WTC11 (cell line): ENCODE measurements at regions not wholly inside any gene's neighbourhood (a gene's known extent, or its start where the extent isn't known, plus 50 kb on each side); places are given as distances from the start of the nearest gene placed in this dataset.

Source experiments
- ATAC-seq: fragments of 200-7000 bp; cut with Tn5 transposase; 2 replicates; pipeline ENCODE4 v1.10.0; 2021; ENCODE audit warnings: mild to moderate bottlenecking, moderate library complexity
- CTCF ChIA-PET: fragments of 300-600 bp; sonication (Branson Sonifier 250); formaldehyde crosslinking; loops from one replicate; lab custom pipeline; 2021; ENCODE audit warnings: antibody characterized with exemption; lab: Charles Lee
- POLR2A ChIA-PET: fragments of 350-600 bp; sonication (Branson Sonifier 250); formaldehyde crosslinking; loops from one replicate; lab custom pipeline; 2021; ENCODE audit warnings: antibody characterized with exemption; lab: Charles Lee
- DNase-seq: peaks from one replicate; pipeline ENCODE4 v3.0.0; 2021; ENCODE audit warnings: low spot score
- H3K27ac Mint-ChIP-seq: 2 replicates; pipeline ENCODE4 v1.8.0; 2021; ENCODE audit warnings: mixed read lengths
- H3K27me3 Mint-ChIP-seq: 2 replicates; pipeline ENCODE4 v1.8.0; 2021; ENCODE audit warnings: low read depth, mild to moderate bottlenecking, moderate library complexity, mixed read lengths
- H3K36me3 Mint-ChIP-seq: 2 replicates; pipeline ENCODE4 v1.8.0; 2021; ENCODE audit warnings: mixed read lengths
- H3K4me1 Mint-ChIP-seq: 2 replicates; pipeline ENCODE4 v1.8.0; 2022; ENCODE audit warnings: mixed read lengths
- H3K4me3 Mint-ChIP-seq: 2 replicates; pipeline ENCODE4 v1.8.0; 2021; ENCODE audit warnings: mild to moderate bottlenecking, moderate library complexity, mixed read lengths
- H3K9me3 Mint-ChIP-seq: 2 replicates; pipeline ENCODE4 v1.8.0; 2021; ENCODE audit warnings: mixed read lengths
- CREB1 ChIP-seq: sonication (generic); formaldehyde crosslinking; IDR thresholded peaks from 2 replicates; pipeline ENCODE4 v1.8.0; 2023; ENCODE audit warnings: mild to moderate bottlenecking, missing genetic modification reagents
- ETV6 ChIP-seq: sonication (generic); formaldehyde crosslinking; IDR thresholded peaks from 2 replicates; pipeline ENCODE4 v1.8.1; 2022; ENCODE audit warnings: mild to moderate bottlenecking, missing genetic modification reagents
- FOXJ3 ChIP-seq: sonication (generic); formaldehyde crosslinking; IDR thresholded peaks from 2 replicates; pipeline ENCODE4 v1.9.0; 2021; ENCODE audit warnings: missing genetic modification reagents, mild to moderate bottlenecking, borderline replicate concordance
- GRHL2 ChIP-seq: fragments of 250-450 bp; sonication (Bioruptor Pico); IDR thresholded peaks from 2 replicates; pipeline ENCODE4 v1.8.0; 2022; ENCODE audit warnings: mild to moderate bottlenecking, moderate library complexity; ENCODE audit not compliant: insufficient replicate concordance, severe bottlenecking
- MYBL2 ChIP-seq: sonication (generic); formaldehyde crosslinking; IDR thresholded peaks from 2 replicates; pipeline ENCODE4 v1.8.1; 2023; ENCODE audit warnings: mild to moderate bottlenecking, moderate library complexity, missing genetic modification reagents
- OVOL2 ChIP-seq: fragments of 250-450 bp; sonication (Bioruptor Pico); IDR thresholded peaks from 2 replicates; pipeline ENCODE4 v1.9.0; 2021; ENCODE audit warnings: mild to moderate bottlenecking, borderline replicate concordance
- SMAD3 ChIP-seq: sonication (generic); formaldehyde crosslinking; IDR thresholded peaks from 2 replicates; pipeline ENCODE4 v1.8.0; 2022; ENCODE audit warnings: missing genetic modification reagents, mild to moderate bottlenecking, borderline replicate concordance
- TEAD1 ChIP-seq: sonication (generic); formaldehyde crosslinking; IDR thresholded peaks from 2 replicates; pipeline ENCODE4 v1.8.0; 2022; ENCODE audit warnings: mild to moderate bottlenecking, missing genetic modification reagents
- ZBTB21 ChIP-seq: sonication (generic); formaldehyde crosslinking; IDR thresholded peaks from 2 replicates; pipeline ENCODE4 v1.8.1; 2023; ENCODE audit warnings: mild to moderate bottlenecking, missing genetic modification reagents, borderline replicate concordance
- ZNF121 ChIP-seq: sonication (generic); formaldehyde crosslinking; IDR thresholded peaks from 2 replicates; pipeline ENCODE4 v1.8.0; 2023; ENCODE audit warnings: missing genetic modification reagents
- ZNF232 ChIP-seq: sonication (generic); formaldehyde crosslinking; IDR thresholded peaks from 2 replicates; pipeline ENCODE4 v1.8.0; 2022; ENCODE audit warnings: mild to moderate bottlenecking, missing genetic modification reagents
- TF ChIP-seq, protein P1 (sequence below): fragments of 250-450 bp; sonication (Bioruptor Pico); IDR thresholded peaks from 2 replicates; pipeline ENCODE4 v1.9.0; 2021; ENCODE audit warnings: mild to moderate bottlenecking, borderline replicate concordance
- TF ChIP-seq, protein P2 (sequence below): fragments of 250-450 bp; sonication (Bioruptor Pico); conservative IDR thresholded peaks from 2 replicates; pipeline ENCODE4 v1.9.0; 2021; ENCODE audit warnings: mild to moderate bottlenecking
- TF ChIP-seq, protein P3 (sequence below): sonication (generic); formaldehyde crosslinking; IDR thresholded peaks from 2 replicates; pipeline ENCODE4 v1.8.1; 2023; ENCODE audit warnings: mild to moderate bottlenecking, missing genetic modification reagents, moderate library complexity
- TF ChIP-seq, protein P4 (sequence below): sonication (generic); formaldehyde crosslinking; IDR thresholded peaks from 2 replicates; pipeline ENCODE4 v1.8.1; 2023; ENCODE audit warnings: mild to moderate bottlenecking, missing genetic modification reagents

DNA sequence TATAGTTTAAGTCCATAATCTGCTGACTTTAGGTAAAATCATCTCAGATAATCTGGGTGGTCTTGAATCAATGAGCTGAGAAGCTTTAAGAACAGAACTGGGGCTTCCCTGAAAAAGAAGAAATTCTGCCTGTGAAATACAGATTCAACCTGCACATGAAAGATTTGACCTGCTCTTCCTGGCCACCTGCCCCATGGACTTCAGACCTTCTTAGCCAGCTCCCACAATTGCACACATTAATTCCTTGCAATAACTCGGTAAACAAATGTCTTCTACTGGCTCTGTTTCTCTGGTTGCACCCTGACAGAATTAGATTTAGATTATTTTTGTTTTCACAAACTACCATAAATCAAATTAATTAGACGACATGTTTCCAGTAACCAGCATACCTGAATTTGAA, 2117.9 kb upstream of the C9orf72 start:
- H3K4me1 Mint-ChIP-seq: peaks cover 3% of the 10 kb centered on the region; the same call in 1 of the 2 replicates
- TF ChIP-seq TEAD1 (CRISPR knock-in tag): no peak
- TF ChIP-seq ZBTB21 (CRISPR knock-in tag): no peak
- no peak for TF ChIP-seq MYBL2 (CRISPR knock-in tag)
- no peak for TF ChIP-seq OVOL2
- ChIA-PET POLR2A (no interaction called here), CTCF (no interaction called here)
- no peak overlapping the region for H3K4me3 Mint-ChIP-seq
- H3K9me3 Mint-ChIP-seq: peaks cover 4% of the 10 kb centered on the region
- DNase-seq (no peak), ATAC-seq (no peak)
- no peaks in the 10 kb centered on the region for H3K27me3 Mint-ChIP-seq
- no peaks in the 10 kb centered on the region for H3K36me3 Mint-ChIP-seq
- H3K27ac Mint-ChIP-seq: no peak overlapping the region

DNA sequence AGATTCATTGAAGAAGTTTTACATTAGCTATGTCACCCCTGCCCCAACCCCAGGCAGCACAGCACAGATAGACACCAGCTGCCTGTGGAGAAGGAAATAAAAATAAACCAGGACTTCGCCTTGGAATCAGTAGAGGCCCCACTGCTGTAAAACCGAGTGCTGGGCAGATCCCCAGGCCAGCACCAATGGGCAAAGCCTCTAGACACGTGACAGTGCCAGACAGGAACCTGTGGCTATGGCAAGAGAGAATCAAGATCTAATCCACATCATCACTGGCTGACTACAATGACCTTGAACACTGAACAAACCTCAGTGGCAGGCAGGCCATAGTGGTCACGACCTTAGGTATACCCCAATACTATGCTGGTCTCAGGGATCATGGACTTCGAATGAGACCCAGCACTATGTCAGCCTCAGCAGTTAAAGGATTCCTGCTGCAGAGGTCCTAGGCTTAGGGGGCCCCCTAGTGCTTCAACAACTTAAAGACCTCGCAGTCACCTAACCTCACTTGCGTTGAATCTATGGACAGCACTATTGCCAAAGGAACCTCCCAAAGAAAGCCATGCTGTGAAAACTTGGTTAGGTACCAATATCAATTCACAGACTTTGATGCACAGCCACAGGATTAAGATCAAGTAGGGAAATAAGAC, 2118.6 kb upstream of the C9orf72 start:
- DNase-seq: peak; percentile 69
- CTCF ChIA-PET: no interaction called here
- Mint-ChIP-seq H3K36me3 (no peaks in the 10 kb centered on the region), H3K4me3 (no peak overlapping the region), H3K4me1 (peaks cover 3% of the 10 kb centered on the region; the same call in 1 of the 2 replicates), H3K27ac (no peak overlapping the region), H3K9me3 (peaks cover 4% of the 10 kb centered on the region), H3K27me3 (no peaks in the 10 kb centered on the region)
- ATAC-seq: peak; percentile 100
- TF ChIP-seq FOXJ3 (CRISPR knock-in tag): no peak
- TF ChIP-seq ETV6 (CRISPR knock-in tag): peak; percentile 52; the same call in 1 of the 2 replicates
- TF ChIP-seq ZNF121 (CRISPR knock-in tag): no peak
- POLR2A ChIA-PET: no interaction called here

DNA sequence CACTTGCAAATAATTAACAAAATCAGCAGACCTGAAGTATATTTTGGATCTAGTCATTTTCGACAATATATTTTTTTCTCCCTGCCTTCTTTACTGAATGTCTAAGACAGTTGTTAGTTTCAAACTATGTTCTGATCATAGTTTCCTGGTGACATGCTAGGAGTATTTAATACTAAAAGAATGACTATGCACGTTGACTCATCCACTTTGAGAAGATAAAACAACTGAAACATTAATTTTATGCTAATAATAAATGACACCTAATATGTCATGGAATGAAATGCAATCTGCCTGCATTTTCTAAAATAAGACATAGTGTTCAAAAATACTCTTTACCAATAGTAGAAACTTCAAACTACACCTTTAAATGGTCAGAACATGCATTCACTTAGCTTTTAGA, 2123.7 kb upstream of the C9orf72 start:
- no peaks in the 10 kb centered on the region for H3K4me1 Mint-ChIP-seq
- ChIA-PET CTCF (no interaction called here), POLR2A (no interaction called here)
- ATAC-seq: no peak
- TF ChIP-seq, protein P1, sequence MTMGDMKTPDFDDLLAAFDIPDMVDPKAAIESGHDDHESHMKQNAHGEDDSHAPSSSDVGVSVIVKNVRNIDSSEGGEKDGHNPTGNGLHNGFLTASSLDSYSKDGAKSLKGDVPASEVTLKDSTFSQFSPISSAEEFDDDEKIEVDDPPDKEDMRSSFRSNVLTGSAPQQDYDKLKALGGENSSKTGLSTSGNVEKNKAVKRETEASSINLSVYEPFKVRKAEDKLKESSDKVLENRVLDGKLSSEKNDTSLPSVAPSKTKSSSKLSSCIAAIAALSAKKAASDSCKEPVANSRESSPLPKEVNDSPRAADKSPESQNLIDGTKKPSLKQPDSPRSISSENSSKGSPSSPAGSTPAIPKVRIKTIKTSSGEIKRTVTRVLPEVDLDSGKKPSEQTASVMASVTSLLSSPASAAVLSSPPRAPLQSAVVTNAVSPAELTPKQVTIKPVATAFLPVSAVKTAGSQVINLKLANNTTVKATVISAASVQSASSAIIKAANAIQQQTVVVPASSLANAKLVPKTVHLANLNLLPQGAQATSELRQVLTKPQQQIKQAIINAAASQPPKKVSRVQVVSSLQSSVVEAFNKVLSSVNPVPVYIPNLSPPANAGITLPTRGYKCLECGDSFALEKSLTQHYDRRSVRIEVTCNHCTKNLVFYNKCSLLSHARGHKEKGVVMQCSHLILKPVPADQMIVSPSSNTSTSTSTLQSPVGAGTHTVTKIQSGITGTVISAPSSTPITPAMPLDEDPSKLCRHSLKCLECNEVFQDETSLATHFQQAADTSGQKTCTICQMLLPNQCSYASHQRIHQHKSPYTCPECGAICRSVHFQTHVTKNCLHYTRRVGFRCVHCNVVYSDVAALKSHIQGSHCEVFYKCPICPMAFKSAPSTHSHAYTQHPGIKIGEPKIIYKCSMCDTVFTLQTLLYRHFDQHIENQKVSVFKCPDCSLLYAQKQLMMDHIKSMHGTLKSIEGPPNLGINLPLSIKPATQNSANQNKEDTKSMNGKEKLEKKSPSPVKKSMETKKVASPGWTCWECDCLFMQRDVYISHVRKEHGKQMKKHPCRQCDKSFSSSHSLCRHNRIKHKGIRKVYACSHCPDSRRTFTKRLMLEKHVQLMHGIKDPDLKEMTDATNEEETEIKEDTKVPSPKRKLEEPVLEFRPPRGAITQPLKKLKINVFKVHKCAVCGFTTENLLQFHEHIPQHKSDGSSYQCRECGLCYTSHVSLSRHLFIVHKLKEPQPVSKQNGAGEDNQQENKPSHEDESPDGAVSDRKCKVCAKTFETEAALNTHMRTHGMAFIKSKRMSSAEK (CRISPR knock-in tag): no peak
- TF ChIP-seq GRHL2 (CRISPR knock-in tag): no peak
- TF ChIP-seq ZBTB21 (CRISPR knock-in tag): no peak
- TF ChIP-seq ZNF121 (CRISPR knock-in tag): no peak
- no peak for TF ChIP-seq ZNF232 (CRISPR knock-in tag)
- no peak for TF ChIP-seq ETV6 (CRISPR knock-in tag)
- no peak for DNase-seq
- no peaks in the 10 kb centered on the region for H3K36me3 Mint-ChIP-seq
- no peaks in the 10 kb centered on the region for H3K27me3 Mint-ChIP-seq
- H3K27ac Mint-ChIP-seq: no peak overlapping the region
- peaks cover 4% of the 10 kb centered on the region for H3K9me3 Mint-ChIP-seq
- H3K4me3 Mint-ChIP-seq: no peak overlapping the region

DNA sequence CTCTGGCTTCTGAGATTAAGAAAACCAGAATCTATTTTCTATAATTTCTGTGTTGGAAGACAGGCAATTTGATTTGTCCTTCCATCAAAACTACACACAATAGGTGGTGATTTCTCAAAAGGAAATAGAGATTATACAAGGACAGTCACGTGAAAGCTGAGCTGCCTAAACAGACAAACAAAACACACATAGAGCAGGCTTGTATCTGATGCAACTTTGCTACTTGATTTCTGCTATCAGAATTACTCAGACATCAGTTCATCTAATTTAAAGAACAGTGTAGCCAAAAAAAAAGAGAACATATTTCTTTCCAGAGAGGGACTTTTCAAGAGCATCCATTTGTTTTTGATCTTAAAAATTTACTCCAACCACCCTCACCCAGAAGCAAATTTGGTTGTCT, 2128.3 kb upstream of the C9orf72 start:
- Mint-ChIP-seq H3K9me3 (no peaks in the 10 kb centered on the region), H3K27ac (no peak overlapping the region), H3K4me1 (no peaks in the 10 kb centered on the region), H3K36me3 (no peaks in the 10 kb centered on the region), H3K27me3 (no peaks in the 10 kb centered on the region), H3K4me3 (no peak overlapping the region)
- ChIA-PET CTCF (no interaction called here), POLR2A (no interaction called here)
- ATAC-seq (no peak), DNase-seq (no peak)
- no peak for TF ChIP-seq GRHL2 (CRISPR knock-in tag)
- no peak for TF ChIP-seq CREB1 (CRISPR knock-in tag)
- TF ChIP-seq, protein P2, sequence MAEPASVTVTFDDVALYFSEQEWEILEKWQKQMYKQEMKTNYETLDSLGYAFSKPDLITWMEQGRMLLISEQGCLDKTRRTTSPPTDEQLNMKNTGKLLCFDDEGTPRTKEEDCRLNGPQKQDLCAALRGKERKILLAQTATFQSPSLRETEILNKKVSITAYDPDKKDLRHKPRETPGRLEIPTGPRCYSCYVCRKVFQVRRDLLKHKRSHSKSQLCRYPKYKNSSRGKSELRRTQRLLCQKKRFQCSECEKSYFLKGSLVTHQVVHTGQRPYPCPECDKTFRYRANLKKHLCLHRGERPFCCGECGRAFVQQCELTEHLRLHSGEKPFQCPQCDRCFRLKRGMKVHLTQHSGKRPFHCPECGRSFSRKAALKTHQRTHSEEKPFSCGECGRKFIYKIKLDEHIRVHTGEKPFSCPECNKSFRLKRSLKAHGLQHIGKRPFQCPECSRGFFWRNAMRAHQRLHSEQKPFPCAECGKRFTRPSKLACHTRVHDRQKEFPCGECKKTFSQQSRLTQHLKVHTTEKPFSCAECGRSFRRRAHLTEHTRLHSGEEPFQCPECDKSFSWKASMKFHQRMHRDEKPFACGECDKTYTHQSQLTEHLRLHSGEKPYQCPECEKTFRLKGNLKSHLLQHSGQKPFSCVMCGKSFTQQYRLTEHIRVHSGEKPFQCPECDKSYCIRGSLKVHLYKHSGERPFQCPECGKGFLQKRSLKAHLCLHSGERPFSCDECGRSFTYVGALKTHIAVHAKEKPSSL (CRISPR knock-in tag): no peak
- TF ChIP-seq, protein P3, sequence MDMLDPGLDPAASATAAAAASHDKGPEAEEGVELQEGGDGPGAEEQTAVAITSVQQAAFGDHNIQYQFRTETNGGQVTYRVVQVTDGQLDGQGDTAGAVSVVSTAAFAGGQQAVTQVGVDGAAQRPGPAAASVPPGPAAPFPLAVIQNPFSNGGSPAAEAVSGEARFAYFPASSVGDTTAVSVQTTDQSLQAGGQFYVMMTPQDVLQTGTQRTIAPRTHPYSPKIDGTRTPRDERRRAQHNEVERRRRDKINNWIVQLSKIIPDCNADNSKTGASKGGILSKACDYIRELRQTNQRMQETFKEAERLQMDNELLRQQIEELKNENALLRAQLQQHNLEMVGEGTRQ: no peak
- TF ChIP-seq, protein P4, sequence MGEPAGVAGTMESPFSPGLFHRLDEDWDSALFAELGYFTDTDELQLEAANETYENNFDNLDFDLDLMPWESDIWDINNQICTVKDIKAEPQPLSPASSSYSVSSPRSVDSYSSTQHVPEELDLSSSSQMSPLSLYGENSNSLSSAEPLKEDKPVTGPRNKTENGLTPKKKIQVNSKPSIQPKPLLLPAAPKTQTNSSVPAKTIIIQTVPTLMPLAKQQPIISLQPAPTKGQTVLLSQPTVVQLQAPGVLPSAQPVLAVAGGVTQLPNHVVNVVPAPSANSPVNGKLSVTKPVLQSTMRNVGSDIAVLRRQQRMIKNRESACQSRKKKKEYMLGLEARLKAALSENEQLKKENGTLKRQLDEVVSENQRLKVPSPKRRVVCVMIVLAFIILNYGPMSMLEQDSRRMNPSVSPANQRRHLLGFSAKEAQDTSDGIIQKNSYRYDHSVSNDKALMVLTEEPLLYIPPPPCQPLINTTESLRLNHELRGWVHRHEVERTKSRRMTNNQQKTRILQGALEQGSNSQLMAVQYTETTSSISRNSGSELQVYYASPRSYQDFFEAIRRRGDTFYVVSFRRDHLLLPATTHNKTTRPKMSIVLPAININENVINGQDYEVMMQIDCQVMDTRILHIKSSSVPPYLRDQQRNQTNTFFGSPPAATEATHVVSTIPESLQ (CRISPR knock-in tag): no peak
- TF ChIP-seq SMAD3 (CRISPR knock-in tag): no peak
